HG03097 (cell line): ENCODE measurements at regions not wholly inside any gene's neighbourhood (a gene's known extent, or its start where the extent isn't known, plus 50 kb on each side); places are given as distances from the start of the nearest gene placed in this dataset.

ENCODE experiments used
- ATAC-seq: cut with Tn5 transposase; IDR thresholded peaks from one replicate; pipeline ENCODE4 v1.9.1; 2021; ENCODE audit not compliant: unreplicated experiment, low FRiP score

- no peak for ATAC-seq
Measured at GRCh38 chr5:88144219-88145001, 124.2 kb downstream of the TMEM161B start.

GRCh38 chr5:88143693-88144218 lies 124.9 kb downstream of the TMEM161B start:
- ATAC-seq = no peak

GRCh38 chr5:88142886-88143692 lies 125.6 kb downstream of the TMEM161B start:
- ATAC-seq = no peak

GRCh38 chr5:88142636-88142885 lies 126.1 kb downstream of the TMEM161B start:
- no peak for ATAC-seq

- ATAC-seq = peak; percentile 95
Measured at GRCh38 chr5:88140856-88141752, 127.5 kb downstream of the TMEM161B start.

- no peak for ATAC-seq
Measured at GRCh38 chr5:88140396-88140855, 128.2 kb downstream of the TMEM161B start.

- ATAC-seq = no peak
Measured at GRCh38 chr5:88130211-88130815, 138.3 kb downstream of the TMEM161B start.

GRCh38 chr5:88128813-88129212 lies 139.8 kb downstream of the TMEM161B start:
- no peak for ATAC-seq

GRCh38 chr5:88119535-88120125 lies 149.0 kb downstream of the TMEM161B start:
- ATAC-seq = no peak

- ATAC-seq = no peak
Measured at GRCh38 chr5:88118179-88118578, 150.5 kb downstream of the TMEM161B start.

- no peak for ATAC-seq
Measured at GRCh38 chr5:88117546-88117945, 151.1 kb downstream of the TMEM161B start.

GRCh38 chr5:88116396-88116795 lies 152.2 kb downstream of the TMEM161B start:
- no peak for ATAC-seq

GRCh38 chr5:88115211-88115610 lies 153.4 kb downstream of the TMEM161B start:
- ATAC-seq = no peak

- no peak for ATAC-seq
Measured at GRCh38 chr5:88113429-88113828, 155.2 kb downstream of the TMEM161B start.

GRCh38 chr5:88109818-88110217 lies 158.8 kb downstream of the TMEM161B start:
- no peak for ATAC-seq

- no peak for ATAC-seq
Measured at GRCh38 chr5:88108490-88109279, 160.0 kb downstream of the TMEM161B start.

GRCh38 chr5:88094906-88095496 lies 173.6 kb downstream of the TMEM161B start:
- ATAC-seq = no peak

GRCh38 chr5:88094403-88094802 lies 174.2 kb downstream of the TMEM161B start:
- ATAC-seq = no peak

- ATAC-seq = no peak
Measured at GRCh38 chr5:88093765-88094164, 174.9 kb downstream of the TMEM161B start.
